ENCODE measurements at regions not wholly inside any gene's neighbourhood (a gene's known extent, or its start where the extent isn't known, plus 50 kb on each side); places are given as distances from the start of the nearest gene placed in this dataset.

DNA sequence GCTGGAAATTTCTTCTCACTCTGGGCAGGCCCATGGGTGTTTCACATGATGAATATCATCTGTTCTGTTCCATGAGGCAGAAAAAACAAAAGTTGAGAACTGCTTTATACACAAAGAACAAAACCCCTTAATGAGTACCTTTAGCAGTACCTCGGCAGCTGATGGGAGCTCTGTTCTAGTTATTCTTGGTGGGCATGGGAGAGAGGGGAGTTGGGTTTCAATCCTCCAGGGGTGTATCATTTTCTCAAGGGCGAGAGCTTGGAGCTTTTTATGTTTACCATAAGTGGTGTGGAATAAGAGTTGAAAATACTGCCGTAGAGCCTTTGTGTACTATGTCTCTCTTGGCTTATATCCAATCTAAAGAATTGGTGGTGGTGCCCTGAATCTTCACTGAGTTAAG, 103.3 kb upstream of the ZNF608 start:
- Histone ChIP-seq H3K4me3 (ENCODE audit: low read depth, low read length) (no peak overlapping the region), H3K4me1 (ENCODE audit: insufficient read depth) (no peaks in the 10 kb centered on the region), H3K36me3 (ENCODE audit: insufficient read depth) (no peaks in the 10 kb centered on the region), H3K27ac (ENCODE audit: low read depth) (no peak overlapping the region)
- WGBS: 83% methylated on average over 3 of the region's 3 CpGs
- no peak for DNase-seq (ENCODE audit: extremely low spot score)

DNA sequence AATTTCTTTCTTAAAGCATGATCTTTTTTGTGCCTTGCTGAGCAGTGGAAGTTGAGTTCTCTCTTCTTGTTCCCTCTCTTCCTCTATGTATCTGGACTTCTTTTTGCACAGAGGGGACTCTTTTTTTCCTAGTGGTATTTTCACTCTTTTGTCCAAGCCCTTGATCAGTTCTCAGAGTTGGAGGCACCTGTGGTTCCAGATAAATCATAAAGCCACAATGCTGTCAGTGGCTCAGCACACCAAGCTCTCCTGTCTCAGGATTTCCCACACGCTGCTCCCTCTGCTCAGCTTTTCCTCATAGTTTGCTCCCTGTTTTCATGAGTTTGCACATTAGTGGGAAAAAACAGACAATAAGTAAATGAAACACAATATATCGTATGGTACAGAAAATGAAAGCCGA, 110.3 kb upstream of the ZNF608 start:
- WGBS: 97% methylated on average over 3 of the region's 3 CpGs
- DNase-seq (ENCODE audit: extremely low spot score): no peak
- Histone ChIP-seq H3K27ac (ENCODE audit: low read depth) (no peak overlapping the region), H3K4me3 (ENCODE audit: low read depth, low read length) (no peak overlapping the region), H3K4me1 (ENCODE audit: insufficient read depth) (no peaks in the 10 kb centered on the region), H3K36me3 (ENCODE audit: insufficient read depth) (no peaks in the 10 kb centered on the region)

DNA sequence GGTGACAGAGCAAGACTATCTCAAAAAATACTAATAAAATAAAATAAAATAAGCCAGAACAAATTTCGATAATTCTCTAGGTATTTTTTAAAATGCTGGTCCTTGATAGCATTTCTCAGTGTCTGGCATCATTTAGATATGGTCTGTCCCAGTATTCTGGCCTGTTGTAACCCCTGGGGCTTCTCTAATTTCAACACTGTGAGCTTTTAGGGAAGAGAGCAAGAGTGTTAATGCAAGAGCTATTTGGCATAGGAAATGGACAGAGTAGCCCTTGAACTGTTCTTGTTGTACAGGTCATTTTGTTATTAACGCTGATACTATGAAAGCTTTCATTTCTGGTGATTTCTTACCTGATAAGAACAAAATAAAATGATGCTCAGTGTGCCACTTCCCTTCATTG, 112.2 kb upstream of the ZNF608 start:
- 87% methylated on average over 2 of the region's 2 CpGs for WGBS
- no peaks in the 10 kb centered on the region for H3K36me3 ChIP-seq (ENCODE audit: insufficient read depth)

DNA sequence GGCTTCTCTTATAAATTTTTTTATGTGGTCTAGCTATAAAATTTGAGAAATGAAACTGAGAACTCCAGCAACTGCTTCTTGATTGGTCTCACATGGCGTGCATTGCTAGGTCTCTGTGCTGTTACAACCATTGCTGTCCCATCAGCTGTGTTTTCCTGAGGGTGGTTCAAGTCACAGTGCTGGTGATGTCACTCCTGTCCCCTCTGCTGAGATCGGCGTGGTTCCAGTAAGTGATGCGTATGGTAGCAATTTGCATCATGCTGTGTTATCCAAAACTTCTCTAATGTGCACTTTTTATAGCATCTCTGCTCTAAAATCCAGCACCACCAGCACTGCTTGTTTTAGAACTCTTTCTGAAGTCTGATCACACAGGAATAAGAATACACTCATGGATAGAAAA, 112.6 kb upstream of the ZNF608 start:
- WGBS: 80% methylated on average over 4 of the region's 4 CpGs
- H3K36me3 ChIP-seq (ENCODE audit: insufficient read depth): no peaks in the 10 kb centered on the region
- no peak overlapping the region for H3K4me3 ChIP-seq (ENCODE audit: low read depth, low read length)
- H3K4me1 ChIP-seq (ENCODE audit: insufficient read depth): no peaks in the 10 kb centered on the region
- no peak overlapping the region for H3K27ac ChIP-seq (ENCODE audit: low read depth)
- peak; percentile 45 for DNase-seq (ENCODE audit: extremely low spot score)

More for the DNA sequence above, 112.2 kb upstream of the ZNF608 start:
- H3K27ac ChIP-seq (ENCODE audit: low read depth): no peak overlapping the region
- no peak for DNase-seq (ENCODE audit: extremely low spot score)
- H3K4me1 ChIP-seq (ENCODE audit: insufficient read depth): no peaks in the 10 kb centered on the region
- H3K4me3 ChIP-seq (ENCODE audit: low read depth, low read length): no peak overlapping the region

DNA sequence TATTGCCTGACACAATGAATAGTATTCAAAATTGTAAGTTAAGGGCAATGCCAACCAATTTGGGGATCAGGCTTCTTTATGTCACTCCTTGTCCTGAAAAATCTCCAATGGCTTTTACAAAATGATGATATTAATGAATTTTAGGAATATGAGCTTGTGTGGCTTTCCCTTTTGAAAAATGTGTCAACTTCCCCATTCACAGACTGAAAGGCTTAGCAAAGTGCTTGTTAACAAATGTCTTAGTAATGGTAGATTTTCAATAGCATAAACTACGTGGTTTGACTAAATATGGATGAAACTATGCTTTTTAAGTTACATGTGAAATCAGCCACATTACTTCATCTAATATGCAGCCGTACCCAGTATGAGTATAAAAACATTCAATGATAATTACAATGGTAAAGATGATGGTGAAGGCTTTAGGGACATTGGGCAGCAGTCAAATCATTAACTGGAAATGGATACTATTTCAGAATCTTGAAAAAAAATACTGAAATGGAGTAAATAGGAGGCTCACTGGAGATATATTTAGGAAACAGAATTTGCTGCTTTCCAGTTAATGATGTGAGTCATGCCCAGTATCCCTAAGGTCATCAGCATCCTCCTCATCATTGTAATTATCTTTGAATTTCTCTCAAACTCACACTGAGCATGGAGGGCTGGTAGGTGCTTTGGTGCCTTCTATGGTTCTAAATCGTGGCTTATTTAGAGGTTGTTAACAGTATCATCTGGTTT, 113.3 kb upstream of the ZNF608 start:
- WGBS: 91% methylated on average over 3 of the region's 3 CpGs
- Histone ChIP-seq H3K4me3 (ENCODE audit: low read depth, low read length) (no peak overlapping the region), H3K36me3 (ENCODE audit: insufficient read depth) (no peaks in the 10 kb centered on the region), H3K4me1 (ENCODE audit: insufficient read depth) (no peaks in the 10 kb centered on the region), H3K27ac (ENCODE audit: low read depth) (no peak overlapping the region)
- no peak for DNase-seq (ENCODE audit: extremely low spot score)

DNA sequence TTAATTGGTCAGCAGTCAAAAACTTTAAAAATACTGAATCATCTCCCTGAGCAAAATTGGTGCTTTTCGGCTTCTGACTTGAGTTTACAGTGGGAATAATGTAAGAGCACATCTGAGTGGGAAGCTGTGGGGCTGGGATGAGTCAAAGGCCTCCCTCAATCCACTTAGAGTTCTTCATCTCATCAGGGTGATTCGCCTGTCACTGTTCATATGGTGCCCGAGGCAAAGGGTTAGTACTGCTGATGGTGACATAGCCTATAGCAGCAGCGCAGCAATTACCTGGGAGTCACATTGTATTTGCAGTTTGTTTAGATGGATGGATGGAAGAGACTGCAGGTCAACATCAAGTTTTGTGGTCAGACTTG, 113.8 kb upstream of the ZNF608 start:
- Histone ChIP-seq H3K27ac (ENCODE audit: low read depth) (no peak overlapping the region), H3K4me3 (ENCODE audit: low read depth, low read length) (no peak overlapping the region), H3K4me1 (ENCODE audit: insufficient read depth) (no peaks in the 10 kb centered on the region), H3K36me3 (ENCODE audit: insufficient read depth) (no peaks in the 10 kb centered on the region)
- DNase-seq (ENCODE audit: extremely low spot score): no peak
- WGBS: 95% methylated on average over 4 of the region's 4 CpGs

DNA sequence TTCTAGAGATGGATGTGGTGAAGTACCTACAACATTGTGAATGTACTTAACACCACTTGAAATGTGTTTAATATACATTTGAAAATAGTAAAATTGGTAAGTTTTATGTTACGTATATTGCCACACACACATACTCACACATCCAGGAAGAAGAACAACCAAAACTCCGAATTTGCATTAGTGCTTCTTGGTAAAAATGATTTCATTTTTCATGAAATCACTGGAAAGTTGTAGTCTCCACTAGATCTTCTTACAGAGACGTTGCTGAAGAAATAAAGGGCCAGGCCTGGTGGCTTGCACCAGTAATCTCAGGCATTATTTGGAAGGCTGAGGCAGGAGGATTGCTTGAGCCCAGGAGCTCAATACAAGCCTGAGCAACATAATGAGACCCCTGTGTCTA, 118.6 kb upstream of the ZNF608 start:
- WGBS: 95% methylated on average over 3 of the region's 3 CpGs
- no peak for DNase-seq (ENCODE audit: extremely low spot score)
- no peaks in the 10 kb centered on the region for H3K36me3 ChIP-seq (ENCODE audit: insufficient read depth)
- no peak overlapping the region for H3K4me3 ChIP-seq (ENCODE audit: low read depth, low read length)
- H3K27ac ChIP-seq (ENCODE audit: low read depth): no peak overlapping the region
- H3K4me1 ChIP-seq (ENCODE audit: insufficient read depth): no peaks in the 10 kb centered on the region

DNA sequence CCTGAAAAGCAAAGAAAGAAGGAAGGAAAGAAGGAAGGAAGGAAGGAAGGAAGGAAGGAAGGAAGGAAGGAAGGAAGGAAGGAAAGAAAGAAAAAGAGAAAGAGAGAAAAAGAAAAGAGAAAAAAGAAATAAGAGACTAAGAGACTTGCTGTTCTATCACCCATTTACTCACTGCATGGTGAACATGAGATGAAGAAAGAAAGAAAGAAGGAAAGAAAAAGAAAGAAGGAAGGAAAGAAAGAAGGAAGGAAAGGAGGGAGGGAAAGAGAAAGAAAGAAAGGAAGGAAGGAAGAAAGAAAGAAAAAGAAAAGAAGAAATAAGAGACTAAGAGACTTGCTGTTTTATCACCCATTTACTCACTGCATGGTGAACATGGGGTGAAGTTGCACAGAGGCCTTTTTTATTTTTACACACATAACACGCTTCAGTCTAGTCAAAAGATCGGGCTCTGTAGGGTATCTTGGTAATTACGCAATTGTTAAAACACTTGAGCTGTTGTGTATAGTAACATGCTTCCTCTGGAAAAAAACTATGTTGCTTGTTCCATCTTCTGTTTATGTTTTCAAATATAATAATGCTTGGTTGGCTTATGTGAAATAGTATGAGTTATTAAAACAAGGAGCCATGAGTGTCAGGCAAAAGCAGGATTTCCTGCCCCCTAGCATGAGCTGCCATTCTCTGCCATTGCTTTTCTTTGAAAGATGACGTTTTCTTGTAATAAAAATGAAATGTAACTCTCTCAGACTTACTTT, 119.3 kb upstream of the ZNF608 start:
- no peaks in the 10 kb centered on the region for H3K36me3 ChIP-seq (ENCODE audit: insufficient read depth)
- no peak overlapping the region for H3K4me3 ChIP-seq (ENCODE audit: low read depth, low read length)
- DNase-seq (ENCODE audit: extremely low spot score): no peak
- H3K4me1 ChIP-seq (ENCODE audit: insufficient read depth): no peaks in the 10 kb centered on the region
- no peak overlapping the region for H3K27ac ChIP-seq (ENCODE audit: low read depth)
- WGBS: 33% methylated on average over 4 of the region's 4 CpGs

DNA sequence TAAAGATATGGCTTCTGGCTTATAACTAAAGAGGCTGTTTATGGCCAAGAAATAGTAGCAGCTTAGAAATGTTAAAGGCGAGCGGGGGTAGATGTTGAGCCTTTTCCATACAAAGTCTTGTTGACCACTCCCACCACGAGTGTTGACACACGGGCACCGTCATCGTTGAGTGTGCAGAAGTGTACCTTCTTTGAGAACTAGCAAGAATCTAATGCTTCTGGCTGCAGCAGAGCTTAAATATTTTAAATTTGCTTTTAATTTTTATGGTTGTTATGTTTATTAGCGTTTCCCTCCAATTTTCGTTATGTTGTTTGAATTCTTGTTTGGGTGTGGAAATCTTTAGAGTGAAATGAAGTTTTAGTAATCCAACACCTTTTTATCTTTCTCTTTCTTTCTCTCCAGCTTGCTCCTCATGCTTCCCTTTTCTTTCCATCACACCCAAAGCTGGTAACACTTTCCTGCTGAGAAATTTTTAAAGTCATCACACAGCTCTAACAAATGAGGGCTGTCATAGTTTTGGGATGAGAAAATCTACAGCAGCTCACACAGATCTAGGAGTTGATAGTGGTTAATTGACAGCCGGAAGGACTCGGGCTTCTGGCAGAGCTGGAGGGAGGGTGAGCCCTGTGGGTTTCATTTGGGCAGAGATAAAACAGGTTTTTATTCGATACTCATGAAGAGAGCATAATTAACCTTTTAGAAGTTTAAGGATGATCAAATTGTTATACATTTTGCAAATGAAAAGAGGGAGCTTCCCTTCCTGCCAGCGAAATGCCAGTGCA, 120.1 kb upstream of the ZNF608 start:
- no peaks in the 10 kb centered on the region for H3K4me1 ChIP-seq (ENCODE audit: insufficient read depth)
- 47% methylated on average over 12 of the region's 12 CpGs for WGBS
- no peak overlapping the region for H3K27ac ChIP-seq (ENCODE audit: low read depth)
- no peaks in the 10 kb centered on the region for H3K36me3 ChIP-seq (ENCODE audit: insufficient read depth)
- H3K4me3 ChIP-seq (ENCODE audit: low read depth, low read length): no peak overlapping the region
- DNase-seq (ENCODE audit: extremely low spot score): no peak

DNA sequence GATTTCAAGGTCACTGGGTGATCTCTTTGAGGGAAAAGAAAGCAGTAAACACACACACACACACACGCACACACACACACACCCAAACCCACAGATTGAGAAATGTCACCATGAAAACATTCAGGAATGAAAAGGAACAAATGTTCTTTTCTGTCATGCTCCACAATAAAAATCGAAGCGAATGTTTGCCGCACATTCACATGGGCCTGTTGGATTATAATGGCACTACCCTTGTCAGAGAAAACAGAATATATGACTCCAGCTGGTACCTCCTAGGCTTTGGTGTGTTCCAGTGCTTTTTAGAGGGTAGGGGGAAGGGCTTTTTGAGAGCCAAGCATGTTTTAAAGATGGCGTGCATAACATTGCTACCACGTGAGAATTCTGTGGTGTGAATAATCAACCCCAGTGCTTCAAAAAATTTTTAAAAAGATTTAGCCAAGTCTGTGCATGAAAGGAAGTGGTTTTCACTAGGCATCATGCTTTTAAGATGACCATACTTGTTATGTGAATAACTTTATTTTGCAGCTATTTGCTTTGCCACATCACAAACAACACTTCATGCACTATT, 120.8 kb upstream of the ZNF608 start:
- 79% methylated on average over 6 of the region's 6 CpGs for WGBS
- Histone ChIP-seq H3K36me3 (ENCODE audit: insufficient read depth) (no peaks in the 10 kb centered on the region), H3K4me1 (ENCODE audit: insufficient read depth) (no peaks in the 10 kb centered on the region), H3K4me3 (ENCODE audit: low read depth, low read length) (no peak overlapping the region), H3K27ac (ENCODE audit: low read depth) (no peak overlapping the region)
- no peak for DNase-seq (ENCODE audit: extremely low spot score)

DNA sequence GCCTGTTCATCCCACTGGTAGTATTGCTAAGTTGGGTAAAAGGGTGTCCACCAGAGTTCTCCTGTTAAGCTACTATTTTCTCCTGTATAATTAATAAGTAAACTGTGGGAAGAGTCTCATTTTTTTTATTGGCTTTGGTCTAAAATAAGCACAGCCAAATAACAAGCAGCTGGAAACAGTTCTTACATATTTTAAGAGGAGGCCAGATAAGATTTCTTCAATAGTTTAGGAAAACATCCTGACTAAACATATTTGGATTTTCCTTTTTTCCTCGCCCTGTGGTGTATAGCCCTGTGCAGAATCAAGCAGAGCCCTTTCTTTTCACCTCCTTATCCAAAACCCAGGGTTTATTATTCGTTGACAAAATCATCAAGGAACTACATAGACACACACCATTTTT, 122.2 kb upstream of the ZNF608 start:
- Histone ChIP-seq H3K4me1 (ENCODE audit: insufficient read depth) (no peaks in the 10 kb centered on the region), H3K4me3 (ENCODE audit: low read depth, low read length) (no peak overlapping the region), H3K36me3 (ENCODE audit: insufficient read depth) (no peaks in the 10 kb centered on the region), H3K27ac (ENCODE audit: low read depth) (no peak overlapping the region)
- DNase-seq (ENCODE audit: extremely low spot score): no peak
- WGBS: 47% methylated on average over 2 of the region's 2 CpGs

DNA sequence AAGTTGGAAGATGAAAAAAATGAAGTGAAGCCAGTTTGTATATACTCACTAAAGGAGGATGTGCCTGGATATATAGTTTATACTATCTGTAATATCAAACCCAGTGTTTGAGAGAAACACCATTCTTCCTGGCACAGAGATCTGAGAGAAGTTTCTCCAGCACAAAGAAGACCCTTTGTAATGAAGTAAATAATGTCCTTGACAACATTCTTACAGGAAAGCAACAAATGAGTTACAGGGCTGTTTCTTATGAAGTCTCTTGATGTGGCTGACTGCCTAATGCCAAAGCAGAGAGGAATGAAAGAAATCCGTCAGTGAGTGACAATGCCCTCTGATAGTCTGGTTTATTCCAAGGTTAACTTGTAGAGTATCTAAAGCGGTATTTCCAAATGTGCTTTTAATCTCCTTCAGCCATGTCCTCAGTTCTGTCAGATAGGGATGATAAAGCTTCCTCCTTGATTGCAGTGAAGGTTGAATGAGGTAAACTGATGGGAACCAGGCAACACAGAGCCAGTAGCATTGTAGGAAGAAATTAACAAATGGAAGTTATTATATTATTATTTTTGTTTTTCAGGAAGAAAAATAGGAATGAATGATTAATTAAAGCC, 123.1 kb upstream of the ZNF608 start:
- WGBS: 46% methylated on average over 2 of the region's 2 CpGs
- Histone ChIP-seq H3K27ac (ENCODE audit: low read depth) (peak overlapping the region; percentile 38), H3K4me1 (ENCODE audit: insufficient read depth) (no peaks in the 10 kb centered on the region), H3K4me3 (ENCODE audit: low read depth, low read length) (no peak overlapping the region), H3K36me3 (ENCODE audit: insufficient read depth) (no peaks in the 10 kb centered on the region)
- DNase-seq (ENCODE audit: extremely low spot score): no peak

DNA sequence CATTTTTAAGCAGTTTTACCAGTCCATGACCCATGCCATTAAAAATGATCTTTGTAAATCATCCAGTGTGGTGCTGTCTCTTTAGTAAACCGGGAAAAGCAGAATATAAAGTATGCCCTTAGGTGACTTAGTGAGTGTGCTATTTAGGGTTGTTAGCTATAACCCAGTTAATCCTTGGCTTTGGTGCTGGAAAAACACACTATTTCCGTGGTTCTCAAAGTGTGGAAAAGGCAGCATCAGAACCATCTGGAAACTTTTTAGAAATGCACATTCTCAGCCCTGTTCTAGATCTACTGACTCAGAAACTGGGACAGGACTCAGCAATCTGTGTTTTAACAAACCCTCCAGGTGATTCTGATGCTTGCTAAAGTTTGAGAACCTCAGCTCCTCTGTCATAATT, 123.6 kb upstream of the ZNF608 start:
- H3K4me1 ChIP-seq (ENCODE audit: insufficient read depth): no peaks in the 10 kb centered on the region
- 27% methylated on average over 2 of the region's 2 CpGs for whole genome bisulfite sequencing
- no peaks in the 10 kb centered on the region for H3K36me3 ChIP-seq (ENCODE audit: insufficient read depth)
- no peak for DNase-seq (ENCODE audit: extremely low spot score)
- no peak overlapping the region for H3K27ac ChIP-seq (ENCODE audit: low read depth)
- H3K4me3 ChIP-seq (ENCODE audit: low read depth, low read length): no peak overlapping the region

All from urinary bladder (tissue), 3 donors.